ENCODE measurements at regions not wholly inside any gene's neighbourhood (a gene's known extent, or its start where the extent isn't known, plus 50 kb on each side); places are given as distances from the start of the nearest gene placed in this dataset.
"Not testable (repeated sequence)": the region's sequence is repeated elsewhere in the genome, so short reads cannot be mapped to it uniquely, and the experiment has no call there.

DNA sequence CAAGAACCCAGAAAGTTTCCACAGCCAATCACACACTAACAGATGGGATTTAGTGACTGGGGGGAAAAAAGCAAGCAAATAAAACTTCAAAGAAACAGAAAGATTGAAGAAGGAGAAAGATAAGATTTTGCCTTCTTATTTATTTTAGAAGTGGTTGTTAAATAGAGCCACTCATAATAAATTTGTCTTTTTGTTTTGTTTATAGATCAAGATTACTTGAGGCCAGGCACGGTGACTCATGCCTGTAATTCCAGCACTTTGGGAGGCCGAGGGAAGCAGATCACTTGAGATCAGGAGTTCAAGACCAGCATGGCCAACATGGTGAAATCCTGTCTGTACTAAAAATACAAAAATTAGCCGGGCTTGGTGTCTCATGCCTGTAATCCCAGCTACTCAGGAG, 94.9 kb upstream of the RANBP3L start:
- H3K36me3 ChIP-seq, result no peaks in the 10 kb centered on the region
- H3K9me3 ChIP-seq, result no peaks in the 10 kb centered on the region
- no peak overlapping the region for H3K4me3 ChIP-seq (ENCODE audit: low read depth, low read length)
- no peaks in the 10 kb centered on the region for H3K4me1 ChIP-seq
- H3K27me3 ChIP-seq, result no peaks in the 10 kb centered on the region; the same call in 1 of the 2 replicates
- TF ChIP-seq, protein P1, sequence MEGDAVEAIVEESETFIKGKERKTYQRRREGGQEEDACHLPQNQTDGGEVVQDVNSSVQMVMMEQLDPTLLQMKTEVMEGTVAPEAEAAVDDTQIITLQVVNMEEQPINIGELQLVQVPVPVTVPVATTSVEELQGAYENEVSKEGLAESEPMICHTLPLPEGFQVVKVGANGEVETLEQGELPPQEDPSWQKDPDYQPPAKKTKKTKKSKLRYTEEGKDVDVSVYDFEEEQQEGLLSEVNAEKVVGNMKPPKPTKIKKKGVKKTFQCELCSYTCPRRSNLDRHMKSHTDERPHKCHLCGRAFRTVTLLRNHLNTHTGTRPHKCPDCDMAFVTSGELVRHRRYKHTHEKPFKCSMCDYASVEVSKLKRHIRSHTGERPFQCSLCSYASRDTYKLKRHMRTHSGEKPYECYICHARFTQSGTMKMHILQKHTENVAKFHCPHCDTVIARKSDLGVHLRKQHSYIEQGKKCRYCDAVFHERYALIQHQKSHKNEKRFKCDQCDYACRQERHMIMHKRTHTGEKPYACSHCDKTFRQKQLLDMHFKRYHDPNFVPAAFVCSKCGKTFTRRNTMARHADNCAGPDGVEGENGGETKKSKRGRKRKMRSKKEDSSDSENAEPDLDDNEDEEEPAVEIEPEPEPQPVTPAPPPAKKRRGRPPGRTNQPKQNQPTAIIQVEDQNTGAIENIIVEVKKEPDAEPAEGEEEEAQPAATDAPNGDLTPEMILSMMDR (IDR thresholded peaks at IDR 0.05; ENCODE audit: low read depth, low read length), result no peak
- no peak for DNase-seq

DNA sequence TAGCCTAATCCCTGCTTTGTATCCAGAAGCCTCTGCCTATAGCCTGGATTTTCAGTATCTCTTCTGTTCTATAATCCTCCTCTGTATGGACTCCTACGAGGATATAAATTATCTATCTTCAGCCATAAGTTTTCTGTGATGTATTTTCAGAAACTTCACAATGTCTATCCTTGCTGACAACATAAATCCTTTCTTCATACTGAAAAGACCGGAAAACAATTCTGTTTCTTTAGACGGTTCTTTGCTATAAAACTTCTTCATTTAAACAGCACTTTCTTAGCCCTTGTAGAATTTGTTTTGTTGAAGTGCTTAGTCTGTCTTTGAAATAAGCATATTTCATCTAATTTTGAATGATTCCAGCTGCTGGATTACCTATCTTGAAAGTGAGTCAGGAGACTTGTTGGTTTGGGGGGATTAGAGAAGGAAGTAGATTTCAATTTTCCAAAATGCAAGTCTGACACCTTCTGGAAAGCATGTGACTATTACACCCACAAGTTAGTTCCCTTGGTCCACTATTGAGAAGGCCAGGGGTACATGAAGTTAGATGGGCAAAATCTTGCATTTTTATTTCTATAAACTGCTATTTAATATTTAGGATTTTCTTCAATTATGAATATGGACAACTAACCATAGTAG, 96.3 kb upstream of the RANBP3L start:
- H3K36me3 ChIP-seq, result no peaks in the 10 kb centered on the region
- no peak overlapping the region for H3K4me3 ChIP-seq (ENCODE audit: low read depth, low read length)
- peaks cover 3% of the 10 kb centered on the region; the same call in 1 of the 2 replicates for H3K27me3 ChIP-seq
- no peaks in the 10 kb centered on the region for H3K4me1 ChIP-seq
- no peak for DNase-seq
- TF ChIP-seq, protein P1 (IDR thresholded peaks at IDR 0.05; ENCODE audit: low read depth, low read length), result peak; percentile 12; the same call in 1 of the 2 replicates
- H3K9me3 ChIP-seq, result no peaks in the 10 kb centered on the region

- Histone ChIP-seq H3K4me1 (no peaks in the 10 kb centered on the region), H3K27me3 (peaks cover 3% of the 10 kb centered on the region; the same call in 1 of the 2 replicates), H3K9me3 (no peaks in the 10 kb centered on the region), H3K36me3 (no peaks in the 10 kb centered on the region), H3K4me3 (ENCODE audit: low read depth, low read length) (no peak overlapping the region)
- DNase-seq, result no peak
- TF ChIP-seq, protein P1 (IDR thresholded peaks at IDR 0.05; ENCODE audit: low read depth, low read length), result no peak
Observed at GRCh38 chr5:36402512-36402906, 100.8 kb upstream of the RANBP3L start.

DNA sequence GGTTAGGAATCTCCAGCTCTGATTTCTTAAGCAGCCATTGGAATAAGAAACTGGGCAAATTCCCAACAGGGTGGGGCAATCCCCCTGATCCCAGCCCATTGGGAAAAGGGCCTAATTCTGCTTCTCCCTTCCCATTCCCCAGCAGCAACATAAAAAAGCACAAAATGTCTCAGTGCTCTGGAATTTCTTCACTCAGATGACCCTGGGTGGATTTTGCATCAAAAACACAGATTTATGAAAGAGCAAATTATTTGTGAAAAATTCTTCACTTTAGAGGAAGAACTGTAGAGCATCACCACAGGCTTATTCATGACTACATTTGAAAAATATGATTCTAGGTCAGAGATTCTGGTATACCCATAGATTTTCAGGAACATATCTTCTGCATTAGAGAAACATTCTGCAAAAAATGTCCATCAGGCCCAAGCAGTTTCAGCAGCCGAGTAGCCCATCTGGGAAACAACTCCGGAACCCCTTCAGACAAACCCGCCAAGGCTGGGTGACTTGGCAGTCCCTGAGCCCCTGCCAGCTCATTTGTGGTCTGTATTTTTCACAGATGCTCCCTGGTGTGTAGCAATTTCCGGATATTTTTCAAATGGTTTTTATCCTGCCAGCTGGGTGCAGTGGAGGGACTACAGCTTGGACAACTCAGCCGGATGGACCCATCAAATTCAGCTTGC, 102.1 kb upstream of the RANBP3L start:
- Histone ChIP-seq H3K27me3 (peaks cover 3% of the 10 kb centered on the region; the same call in 1 of the 2 replicates), H3K36me3 (no peaks in the 10 kb centered on the region), H3K9me3 (no peaks in the 10 kb centered on the region), H3K4me1 (no peaks in the 10 kb centered on the region), H3K4me3 (ENCODE audit: low read depth, low read length) (no peak overlapping the region)
- DNase-seq, result no peak
- TF ChIP-seq, protein P1 (IDR thresholded peaks at IDR 0.05; ENCODE audit: low read depth, low read length), result no peak

DNA sequence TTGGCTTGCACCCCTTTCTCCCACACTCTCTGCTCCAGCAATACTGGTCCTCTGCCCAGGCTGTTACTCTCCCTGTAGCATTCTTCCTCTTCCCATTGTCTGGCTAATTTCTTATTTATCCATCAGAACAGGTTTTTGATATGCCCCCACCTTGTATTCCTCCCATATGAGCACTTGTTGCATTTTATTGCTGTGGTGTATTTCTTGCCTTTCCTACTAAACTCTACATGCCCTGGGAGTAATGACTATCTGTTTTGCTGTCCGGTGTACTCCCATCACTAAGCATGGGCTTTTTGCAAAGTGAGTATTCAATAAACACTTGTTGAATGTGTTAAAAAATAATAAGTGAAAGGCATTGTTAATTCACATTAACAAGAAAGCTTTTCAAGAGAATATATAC, 104.3 kb upstream of the RANBP3L start:
- Histone ChIP-seq H3K27me3 (peaks cover 3% of the 10 kb centered on the region; the same call in 1 of the 2 replicates), H3K36me3 (no peaks in the 10 kb centered on the region), H3K9me3 (peaks cover 2% of the 10 kb centered on the region), H3K4me1 (no peaks in the 10 kb centered on the region), H3K4me3 (ENCODE audit: low read depth, low read length) (no peak overlapping the region)
- DNase-seq, result no peak
- TF ChIP-seq, protein P1 (IDR thresholded peaks at IDR 0.05; ENCODE audit: low read depth, low read length), result no peak

GRCh38 chr5:36407396-36407795, 105.7 kb upstream of the RANBP3L start:
- Histone ChIP-seq H3K4me1 (no peaks in the 10 kb centered on the region), H3K27me3 (peaks cover 3% of the 10 kb centered on the region; the same call in 1 of the 2 replicates), H3K36me3 (no peaks in the 10 kb centered on the region), H3K9me3 (peaks cover 2% of the 10 kb centered on the region), H3K4me3 (ENCODE audit: low read depth, low read length) (no peak overlapping the region)
- TF ChIP-seq, protein P1 (IDR thresholded peaks at IDR 0.05; ENCODE audit: low read depth, low read length), result no peak
- DNase-seq, result no peak

DNA sequence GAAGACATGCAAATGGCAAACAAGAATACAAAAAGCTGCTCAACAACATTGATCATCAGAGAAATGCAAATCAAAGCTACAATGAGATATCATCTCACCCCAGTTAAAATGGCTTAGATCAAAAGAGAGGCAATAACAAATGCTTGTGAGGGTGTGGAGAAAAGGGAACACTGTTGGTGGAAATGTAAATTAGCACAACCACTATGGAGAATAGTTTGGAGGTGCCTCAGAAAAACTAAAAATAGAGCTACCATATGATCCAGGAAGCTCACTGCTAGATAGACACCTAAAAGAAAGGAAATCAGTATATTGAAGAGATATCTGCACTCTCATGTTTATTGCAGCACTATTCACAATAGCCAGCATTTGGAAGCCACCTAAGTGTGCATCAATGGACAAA, 108.0 kb upstream of the RANBP3L start:
- H3K9me3 ChIP-seq; H3K4me1 ChIP-seq; H3K36me3 ChIP-seq; H3K4me3 ChIP-seq (ENCODE audit: low read depth, low read length); H3K27me3 ChIP-seq; DNase-seq: not testable (repeated sequence)

DNA sequence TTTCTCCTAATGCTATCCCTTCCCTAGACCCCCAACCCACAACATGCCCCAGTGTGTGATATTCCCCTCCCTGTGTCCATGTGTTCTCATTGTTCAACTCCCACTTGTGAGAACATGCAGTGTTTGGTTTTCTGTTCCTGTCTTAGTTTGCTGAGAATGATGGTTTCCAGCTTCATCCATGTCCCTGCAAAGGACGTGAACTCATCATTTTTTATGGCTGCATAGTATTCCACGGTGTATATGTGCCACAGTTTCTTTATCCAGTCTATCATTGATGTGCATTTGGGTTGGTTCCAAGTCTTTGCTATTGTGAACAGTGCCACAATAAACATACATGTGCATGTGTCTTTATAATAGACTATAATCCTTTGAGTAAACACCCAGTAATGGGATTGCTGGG, 109.0 kb upstream of the RANBP3L start:
- H3K4me1 ChIP-seq; H3K36me3 ChIP-seq; DNase-seq; H3K9me3 ChIP-seq; H3K27me3 ChIP-seq; H3K4me3 ChIP-seq (ENCODE audit: low read depth, low read length): not testable (repeated sequence)

Measured in BE2C (cell line).